H9 (cell line): ENCODE measurements at regions not wholly inside any gene's neighbourhood (a gene's known extent, or its start where the extent isn't known, plus 50 kb on each side); places are given as distances from the start of the nearest gene placed in this dataset.

Experiments
- DNase-seq: peaks from one replicate; pipeline ENCODE4 v3.0.0-alpha.2; 2017
- H2AFZ ChIP-seq: one replicate; pipeline ENCODE4 v1.6.1; 2013; ENCODE audit warnings: mild to moderate bottlenecking, low read length, control low read depth, moderate library complexity
- H2AK5ac ChIP-seq: 2 replicates; pipeline ENCODE4 v1.6.1; 2013; ENCODE audit warnings: low read length, control low read depth, mixed read lengths; ENCODE audit not compliant: insufficient read length
- H2BK120ac ChIP-seq: one replicate; pipeline ENCODE4 v1.6.1; 2013; ENCODE audit warnings: low read depth, mild to moderate bottlenecking, low read length, control low read depth, inconsistent platforms; ENCODE audit not compliant: poor library complexity, severe bottlenecking
- H2BK12ac ChIP-seq: 2 replicates; pipeline ENCODE4 v1.6.1; 2013; ENCODE audit warnings: low read length, control low read depth, mixed read lengths, low read depth; ENCODE audit not compliant: insufficient read length
- H2BK15ac ChIP-seq: 2 replicates; pipeline ENCODE4 v1.6.1; 2013; ENCODE audit warnings: low read depth, low read length, control low read depth
- H2BK20ac ChIP-seq: one replicate; pipeline ENCODE4 v1.6.1; 2013; ENCODE audit warnings: low read depth, mild to moderate bottlenecking, low read length, control low read depth, inconsistent platforms; ENCODE audit not compliant: poor library complexity, severe bottlenecking
- H2BK5ac ChIP-seq: 2 replicates; pipeline ENCODE4 v1.6.1; 2013; ENCODE audit warnings: low read length, control low read depth, mixed read lengths; ENCODE audit not compliant: insufficient read length
- H3K14ac ChIP-seq: 2 replicates; pipeline ENCODE4 v1.6.1; 2013; ENCODE audit warnings: low read length, control low read depth; ENCODE audit not compliant: insufficient read depth
- H3K18ac ChIP-seq: 2 replicates; pipeline ENCODE4 v1.6.1; 2013; ENCODE audit warnings: low read depth, mild to moderate bottlenecking, mixed read lengths, low read length, control low read depth; ENCODE audit not compliant: insufficient read length
- H3K23ac ChIP-seq: 2 replicates; pipeline ENCODE4 v1.6.1; 2013; ENCODE audit warnings: low read length, control low read depth, mixed read lengths, low read depth; ENCODE audit not compliant: insufficient read length
- H3K23me2 ChIP-seq: 2 replicates; pipeline ENCODE4 v1.6.1; 2013; ENCODE audit warnings: low read depth, mild to moderate bottlenecking, mixed read lengths, low read length, control low read depth; ENCODE audit not compliant: insufficient read length, poor library complexity, severe bottlenecking
- H3K27ac ChIP-seq: 2 replicates; pipeline ENCODE4 v1.5.1; 2013; ENCODE audit warnings: low read length, control low read depth, mixed read lengths, low read depth; ENCODE audit not compliant: insufficient read length
- H3K27me3 ChIP-seq: 2 replicates; pipeline ENCODE4 v1.6.1; 2013; ENCODE audit warnings: low read length, control low read depth, inconsistent platforms; ENCODE audit not compliant: insufficient read depth
- H3K4ac ChIP-seq: 2 replicates; pipeline ENCODE4 v1.6.1; 2013; ENCODE audit warnings: low read depth, mild to moderate bottlenecking, control low read depth, inconsistent platforms, low read length, moderate library complexity
- H3K4me1 ChIP-seq: 2 replicates; pipeline ENCODE4 v1.6.1; 2013; ENCODE audit warnings: low read length, control low read depth, inconsistent platforms; ENCODE audit not compliant: insufficient read depth
- H3K4me2 ChIP-seq: 2 replicates; pipeline ENCODE4 v1.6.1; 2013; ENCODE audit warnings: low read length, control low read depth, mixed read lengths; ENCODE audit not compliant: insufficient read length, insufficient read depth
- H3K56ac ChIP-seq: 2 replicates; pipeline ENCODE4 v1.6.1; 2013; ENCODE audit warnings: low read depth, mild to moderate bottlenecking, mixed read lengths, low read length, control low read depth; ENCODE audit not compliant: insufficient read length
- H3K79me1 ChIP-seq: 2 replicates; pipeline ENCODE4 v1.6.1; 2013; ENCODE audit warnings: low read depth, mild to moderate bottlenecking, moderate library complexity, low read length, control low read depth, inconsistent platforms; ENCODE audit not compliant: insufficient read depth, poor library complexity, severe bottlenecking
- H3K79me2 ChIP-seq: 2 replicates; pipeline ENCODE4 v1.6.1; 2013; ENCODE audit warnings: low read length, control low read depth, inconsistent platforms; ENCODE audit not compliant: insufficient read depth
- H3K9ac ChIP-seq: 2 replicates; pipeline ENCODE4 v1.6.1; 2013; ENCODE audit warnings: low read length, control low read depth, mixed read lengths; ENCODE audit not compliant: insufficient read length; ENCODE audit errors: extremely low read depth
- H3K9me3 ChIP-seq: one replicate; pipeline ENCODE4 v1.6.1; 2013; ENCODE audit warnings: low read depth, low read length, inconsistent platforms; ENCODE audit not compliant: control insufficient read depth
- H3T11ph ChIP-seq: one replicate; pipeline ENCODE4 v1.6.1; 2013; ENCODE audit warnings: mild to moderate bottlenecking, low read length, control low read depth, inconsistent platforms
- H4K20me1 ChIP-seq: one replicate; pipeline ENCODE4 v1.6.1; 2013; ENCODE audit not compliant: control insufficient read depth, insufficient read length, insufficient read depth
- H4K5ac ChIP-seq: 2 replicates; pipeline ENCODE4 v1.6.1; 2013; ENCODE audit warnings: low read depth, mild to moderate bottlenecking, mixed read lengths, low read length, control low read depth; ENCODE audit not compliant: insufficient read length
- H4K8ac ChIP-seq: replicated peaks from 2 replicates; pipeline ENCODE4 v1.6.1; 2013; ENCODE audit warnings: low read length, control low read depth, mixed read lengths, low read depth; ENCODE audit not compliant: insufficient read length
- H4K91ac ChIP-seq: 2 replicates; pipeline ENCODE4 v1.6.1; 2013; ENCODE audit warnings: low read depth, mild to moderate bottlenecking, moderate library complexity, mixed read lengths, low read length, control low read depth; ENCODE audit not compliant: insufficient read length
- H3K27ac Mint-ChIP-seq, 3 experiments: 2 replicates in 2 of 3; 3 replicates in 1 of 3; pipeline ENCODE4 v1.8.0; 2020 to 2021; ENCODE audit warnings: mixed read lengths in 3 of 3, mild to moderate bottlenecking in 1 of 3, moderate library complexity in 1 of 3
- H3K27me3 Mint-ChIP-seq: 2 replicates; pipeline ENCODE4 v1.8.0; 2021; ENCODE audit warnings: low read depth, mild to moderate bottlenecking, moderate library complexity, mixed read lengths
- H3K36me3 Mint-ChIP-seq, 3 experiments: 2 replicates in 2 of 3; 3 replicates in 1 of 3; pipeline ENCODE4 v1.8.0; 2020 to 2021; ENCODE audit warnings: low read depth in 3 of 3, mixed read lengths in 3 of 3; ENCODE audit not compliant: insufficient read depth in 1 of 3
- H3K4me1 Mint-ChIP-seq, 2 experiments: 2 replicates each; pipeline ENCODE4 v1.8.0; 2020; ENCODE audit warnings: mixed read lengths in 2 of 2
- H3K4me3 Mint-ChIP-seq, 2 experiments: 2 replicates in 1 of 2; 3 replicates in 1 of 2; pipeline ENCODE4 v1.8.0; 2020 to 2021; ENCODE audit warnings: mild to moderate bottlenecking in 2 of 2, mixed read lengths in 2 of 2, moderate library complexity in 1 of 2
- H3K9me3 Mint-ChIP-seq, 2 experiments: 2 replicates in 1 of 2; 3 replicates in 1 of 2; pipeline ENCODE4 v1.8.0; 2020; ENCODE audit warnings: mild to moderate bottlenecking in 2 of 2, mixed read lengths in 2 of 2, moderate library complexity in 1 of 2
- CTCF ChIP-seq: fragments of 200-600 bp; sonication (generic); conservative IDR thresholded peaks from 3 replicates; pipeline ENCODE4 v1.8.0; 2021; ENCODE audit warnings: antibody characterized with exemption, mild to moderate bottlenecking

GRCh38 chr2:58476556-58476955 lies 235.4 kb upstream of the FANCL start:
- H3K27me3 Mint-ChIP-seq: peaks cover 2% of the 10 kb centered on the region
- Histone ChIP-seq H3K23ac (no peak overlapping the region), H4K91ac (no peak overlapping the region), H3K23me2 (no peaks in the 10 kb centered on the region), H2AFZ (no peak overlapping the region), H4K5ac (no peak overlapping the region), H2BK15ac (no peak overlapping the region), H3K4me1 (0 out of 2 replicates have a peak, but pooled peaks cover 1% of the 10 kb centered on the region), H3K18ac (no peak overlapping the region), H3K4me2 (no peak overlapping the region), H3K4ac (no peak overlapping the region), H2BK12ac (no peak overlapping the region), H3K9me3 (no peaks in the 10 kb centered on the region), H3T11ph (no peak overlapping the region), H3K14ac (no peak overlapping the region), H4K20me1 (no peaks in the 10 kb centered on the region), H3K27ac (no peak overlapping the region), H2BK20ac (no peak overlapping the region), H2BK120ac (no peak overlapping the region), H3K9ac (no peak overlapping the region), H2BK5ac (no peak overlapping the region), H2AK5ac (no peak overlapping the region), H3K56ac (no peak overlapping the region), H3K27me3 (no peaks in the 10 kb centered on the region), H4K8ac (no peak overlapping the region), H3K79me2 (no peaks in the 10 kb centered on the region), H3K79me1 (no peaks in the 10 kb centered on the region)
- H3K9me3 Mint-ChIP-seq: peaks cover 4 to 7% of the 10 kb centered on the region in 2 experiments; a peak in 3 of 5 replicates
- peaks cover 0 to 6% (median 3%) of the 10 kb centered on the region in 3 experiments; a peak in 2 of 7 replicates for H3K36me3 Mint-ChIP-seq
- peaks cover 23 to 24% of the 10 kb centered on the region in 2 experiments for H3K4me1 Mint-ChIP-seq
- H3K27ac Mint-ChIP-seq: no peak overlapping the region
- DNase-seq: no peak
- no peak overlapping the region for H3K4me3 Mint-ChIP-seq
- no peak for TF ChIP-seq CTCF
